ENCODE measurements at regions not wholly inside any gene's neighbourhood (a gene's known extent, or its start where the extent isn't known, plus 50 kb on each side); places are given as distances from the start of the nearest gene placed in this dataset.

GRCh38 chr1:111556325-111557037 lies 53.0 kb upstream of the ADORA3 start:
- 77 to 80% methylated on average over 1 of the region's 1 CpG for WGBS, 2 donors (ENCODE audit: low coverage in 1 of 2)
- Histone ChIP-seq H3K9me3 (no peaks in the 10 kb centered on the region), H3K36me3 (no peaks in the 10 kb centered on the region), H3K4me1 (no peaks in the 10 kb centered on the region), H3K27ac (no peak overlapping the region), H3K4me3 (no peak overlapping the region), H3K27me3 (no peaks in the 10 kb centered on the region)
- no peak for TF ChIP-seq POLR2A (IDR thresholded peaks at IDR 0.05)
- no peak for TF ChIP-seq EP300 (IDR thresholded peaks at IDR 0.05; ENCODE audit: low read depth)
- TF ChIP-seq CTCF (IDR thresholded peaks at IDR 0.05): no peak
- no peak for TF ChIP-seq POLR2AphosphoS5 (IDR thresholded peaks at IDR 0.05)
- DNase-seq: no peak
- in situ Hi-C loops (cut with MboI; ENCODE audit: low pct_ligation_motif_present in 1 of 4, low pct_unique_long_range_greater_than_20kb in 1 of 4, low sequenced_read_pairs in 3 of 4) (no loop called here), intact Hi-C loops (cut with DNase I; ENCODE audit: low total_unique reads) (no loop called here)

GRCh38 chr1:111559736-111560279 lies 56.4 kb upstream of the ADORA3 start:
- intact Hi-C loops (cut with DNase I; ENCODE audit: low total_unique reads): no loop called here
- in situ Hi-C loops (cut with MboI; ENCODE audit: low pct_ligation_motif_present in 1 of 4, low pct_unique_long_range_greater_than_20kb in 1 of 4, low sequenced_read_pairs in 3 of 4): no loop called here
- no peak for TF ChIP-seq CTCF (IDR thresholded peaks at IDR 0.05)
- TF ChIP-seq EP300 (IDR thresholded peaks at IDR 0.05; ENCODE audit: low read depth): no peak
- no peak for TF ChIP-seq POLR2AphosphoS5 (IDR thresholded peaks at IDR 0.05)
- no peak for TF ChIP-seq POLR2A (IDR thresholded peaks at IDR 0.05)
- no peak overlapping the region for H3K4me3 ChIP-seq
- peaks cover 0 to 3% (median 0%) of the 10 kb centered on the region in 4 donors for H3K4me1 ChIP-seq
- 48 to 57% methylated on average over 2 to 3 of the region's 3 CpGs for WGBS, 2 donors (ENCODE audit: low coverage in 1 of 2)
- H3K27ac ChIP-seq: peak overlapping the region in 1 of 4 donors; percentile 24
- no peaks in the 10 kb centered on the region for H3K9me3 ChIP-seq
- DNase-seq: no peak
- no peaks in the 10 kb centered on the region for H3K27me3 ChIP-seq
- H3K36me3 ChIP-seq: no peaks in the 10 kb centered on the region

- no peak for TF ChIP-seq CTCF (IDR thresholded peaks at IDR 0.05)
- no peak for TF ChIP-seq POLR2A (IDR thresholded peaks at IDR 0.05)
- TF ChIP-seq EP300 (IDR thresholded peaks at IDR 0.05; ENCODE audit: low read depth): no peak
- no peak for TF ChIP-seq POLR2AphosphoS5 (IDR thresholded peaks at IDR 0.05)
- 94 to 100% methylated on average over 2 to 4 of the region's 4 CpGs for WGBS, 2 donors (ENCODE audit: low coverage in 1 of 2)
- intact Hi-C loops (cut with DNase I; ENCODE audit: low total_unique reads) (no loop called here), in situ Hi-C loops (cut with MboI; ENCODE audit: low pct_ligation_motif_present in 1 of 4, low pct_unique_long_range_greater_than_20kb in 1 of 4, low sequenced_read_pairs in 3 of 4) (no loop called here)
- H3K36me3 ChIP-seq: no peaks in the 10 kb centered on the region
- no peak overlapping the region for H3K27ac ChIP-seq
- H3K4me1 ChIP-seq: peaks cover 0 to 4% (median 0%) of the 10 kb centered on the region in 4 donors
- DNase-seq: no peak
- H3K9me3 ChIP-seq: no peaks in the 10 kb centered on the region
- H3K4me3 ChIP-seq: no peak overlapping the region
- H3K27me3 ChIP-seq: no peaks in the 10 kb centered on the region
These were observed 57.9 kb upstream of the ADORA3 start for GRCh38 chr1:111561328-111561727.

- TF ChIP-seq EP300 (IDR thresholded peaks at IDR 0.05; ENCODE audit: low read depth) (no peak), POLR2AphosphoS5 (IDR thresholded peaks at IDR 0.05) (no peak), POLR2A (IDR thresholded peaks at IDR 0.05) (no peak), CTCF (IDR thresholded peaks at IDR 0.05) (no peak)
- Histone ChIP-seq H3K9me3 (no peaks in the 10 kb centered on the region), H3K27ac (no peak overlapping the region), H3K4me3 (no peak overlapping the region), H3K36me3 (no peaks in the 10 kb centered on the region), H3K4me1 (peaks cover 0 to 4% (median 0%) of the 10 kb centered on the region in 4 donors), H3K27me3 (no peaks in the 10 kb centered on the region)
- in situ Hi-C loops (cut with MboI; ENCODE audit: low pct_ligation_motif_present in 1 of 4, low pct_unique_long_range_greater_than_20kb in 1 of 4, low sequenced_read_pairs in 3 of 4) (no loop called here), intact Hi-C loops (cut with DNase I; ENCODE audit: low total_unique reads) (no loop called here)
- no peak for DNase-seq
- WGBS, 2 donors (ENCODE audit: low coverage in 1 of 2): 71 to 83% methylated on average over 2 of the region's 2 CpGs
These were observed 56.0 kb upstream of the RAP1A start for GRCh38 chr1:111563619-111564018.
